ENCODE measurements at regions not wholly inside any gene's neighbourhood (a gene's known extent, or its start where the extent isn't known, plus 50 kb on each side); places are given as distances from the start of the nearest gene placed in this dataset.

GRCh38 chr7:52877240-52877639, 158.2 kb upstream of the POM121L12 start:
- no peak for DNase-seq

GRCh38 chr7:52876402-52876801, 159.0 kb upstream of the POM121L12 start:
- DNase-seq: no peak

- DNase-seq: no peak
Measured at GRCh38 chr7:52863652-52864051, 171.8 kb upstream of the POM121L12 start.

- no peak for DNase-seq
Measured at GRCh38 chr7:52862321-52862720, 173.1 kb upstream of the POM121L12 start.

GRCh38 chr7:52857367-52857766, 178.1 kb upstream of the POM121L12 start:
- no peak for DNase-seq

GRCh38 chr7:52854681-52855080, 180.8 kb upstream of the POM121L12 start:
- DNase-seq: no peak

GRCh38 chr7:52851547-52851946, 183.9 kb upstream of the POM121L12 start:
- no peak for DNase-seq

- DNase-seq: no peak
Measured at GRCh38 chr7:52843436-52843835, 192.0 kb upstream of the POM121L12 start.

GRCh38 chr7:52842202-52842900, 193.1 kb upstream of the POM121L12 start:
- no peak for DNase-seq

GRCh38 chr7:52838981-52839411, 196.4 kb upstream of the POM121L12 start:
- DNase-seq: no peak

GRCh38 chr7:52831321-52831720, 204.1 kb upstream of the POM121L12 start:
- no peak for DNase-seq

- DNase-seq: no peak
Measured at GRCh38 chr7:52830801-52831200, 204.6 kb upstream of the POM121L12 start.

GRCh38 chr7:52826515-52827265, 208.7 kb upstream of the POM121L12 start:
- no peak for DNase-seq

GRCh38 chr7:52825611-52826010, 209.8 kb upstream of the POM121L12 start:
- no peak for DNase-seq

GRCh38 chr7:52811537-52811936, 223.9 kb upstream of the POM121L12 start:
- DNase-seq: no peak

GRCh38 chr7:52799817-52800216, 235.6 kb upstream of the POM121L12 start:
- DNase-seq: no peak

GRCh38 chr7:52797801-52798200, 237.6 kb upstream of the POM121L12 start:
- no peak for DNase-seq

GRCh38 chr7:52794621-52795020, 240.8 kb upstream of the POM121L12 start:
- no peak for DNase-seq

- DNase-seq: no peak
Measured at GRCh38 chr7:52791176-52791700, 244.2 kb upstream of the POM121L12 start.

GRCh38 chr7:52786174-52786573, 249.3 kb upstream of the POM121L12 start:
- no peak for DNase-seq

- DNase-seq: no peak
Measured at GRCh38 chr7:52782348-52782747, 253.1 kb upstream of the POM121L12 start.

- DNase-seq: no peak
Measured at GRCh38 chr7:52781250-52781649, 254.2 kb upstream of the POM121L12 start.

GRCh38 chr7:52779004-52779403, 256.4 kb upstream of the POM121L12 start:
- DNase-seq: no peak
